ENCODE measurements at regions not wholly inside any gene's neighbourhood (a gene's known extent, or its start where the extent isn't known, plus 50 kb on each side); places are given as distances from the start of the nearest gene placed in this dataset.

- TF ChIP-seq ESRRA (CRISPR knock-in tag; IDR thresholded peaks at IDR 0.05; ENCODE audit: borderline replicate concordance) (no peak), CTCF (IDR thresholded peaks at IDR 0.05) (no peak), ZBTB43 (CRISPR knock-in tag; IDR thresholded peaks at IDR 0.05) (no peak), USF2 (CRISPR knock-in tag; IDR thresholded peaks at IDR 0.05) (no peak), ZSCAN18 (CRISPR knock-in tag; IDR thresholded peaks at IDR 0.05) (no peak), ZNF317 (CRISPR knock-in tag; IDR thresholded peaks at IDR 0.05; ENCODE audit: borderline replicate concordance, low read depth) (no peak), ATF3 (CRISPR knock-in tag; conservative IDR thresholded peaks at IDR 0.05) (no peak), ATF1 (CRISPR knock-in tag; IDR thresholded peaks at IDR 0.05) (no peak), USF1 (CRISPR knock-in tag; IDR thresholded peaks at IDR 0.05) (no peak), MXD4 (CRISPR knock-in tag; IDR thresholded peaks at IDR 0.05; ENCODE audit: borderline replicate concordance) (no peak), CREB1 (CRISPR knock-in tag; IDR thresholded peaks at IDR 0.05) (no peak), E2F4 (CRISPR knock-in tag; IDR thresholded peaks at IDR 0.05; ENCODE audit: borderline replicate concordance, low read depth) (no peak), SMAD4 (CRISPR knock-in tag; IDR thresholded peaks at IDR 0.05) (no peak), NFE2L1 (CRISPR knock-in tag; IDR thresholded peaks at IDR 0.05) (no peak)
These were observed 246.7 kb upstream of the TLL1 start for GRCh38 chr4:165626316-165626715.

Data from WTC11 (cell line).